PC-9 (cell line): ENCODE measurements at regions not wholly inside any gene's neighbourhood (a gene's known extent, or its start where the extent isn't known, plus 50 kb on each side); places are given as distances from the start of the nearest gene placed in this dataset.
"Not testable (repeated sequence)": the region's sequence is repeated elsewhere in the genome, so short reads cannot be mapped to it uniquely, and the experiment has no call there.

Source experiments
- BruUV-seq: library from RNA; stranded (reverse); fragments of 400-500 nt; replicated peaks from 2 replicates; lab custom pipeline; 2021; lab: Mats Ljungman, UMichigan
- CTCF ChIA-PET: fragments of 300-600 bp; sonication (Branson Sonifier 250); formaldehyde crosslinking; loops from one replicate; lab custom pipeline; 2022; ENCODE audit warnings: antibody characterized with exemption; lab: Charles Lee
- POLR2A ChIA-PET: fragments of 300-600 bp; sonication (Branson Sonifier 250); formaldehyde crosslinking; loops from one replicate; lab custom pipeline; 2022; ENCODE audit warnings: antibody characterized with exemption; ENCODE audit not compliant: unreplicated experiment; lab: Charles Lee
- DNase-seq, 2 experiments: peaks; one replicate each; pipeline versions ENCODE4 v3.0.0 to v3.0.0-alpha.2; 2015 to 2022; ENCODE audit warnings: mixed read lengths in 1 of 2
- H2AFZ ChIP-seq: fragments of 200-600 bp; sonication (generic); 2 replicates; pipeline ENCODE4 v1.8.1; 2017; ENCODE audit warnings: antibody characterized with exemption
- H3F3A ChIP-seq: fragments of 200-600 bp; sonication (generic); 2 replicates; pipeline ENCODE4 v1.8.1; 2017; ENCODE audit warnings: antibody characterized with exemption, mild to moderate bottlenecking, low read depth; ENCODE audit not compliant: insufficient read depth
- H3K27ac ChIP-seq: fragments of 200-600 bp; sonication (generic); 2 replicates; pipeline ENCODE4 v1.6.1; 2016; ENCODE audit warnings: mixed run types
- H3K27me3 ChIP-seq: fragments of 200-600 bp; sonication (generic); 2 replicates; pipeline ENCODE4 v1.6.1; 2016; ENCODE audit warnings: low read depth, mixed run types; ENCODE audit not compliant: insufficient read depth
- H3K36me3 ChIP-seq: fragments of 200-600 bp; sonication (generic); 2 replicates; pipeline ENCODE4 v1.6.1; 2016; ENCODE audit warnings: low read depth, mixed run types
- H3K4me1 ChIP-seq: fragments of 200-600 bp; sonication (generic); replicated peaks from 2 replicates; pipeline ENCODE4 v1.6.1; 2016; ENCODE audit warnings: mixed run types; ENCODE audit not compliant: insufficient read depth
- H3K4me2 ChIP-seq: fragments of 200-600 bp; sonication (generic); 2 replicates; pipeline ENCODE4 v1.6.1; 2017; ENCODE audit warnings: mixed run types
- H3K4me3 ChIP-seq: fragments of 200-600 bp; sonication (generic); 2 replicates; pipeline ENCODE4 v1.6.1; 2016; ENCODE audit warnings: mixed run types
- H3K79me2 ChIP-seq: fragments of 200-600 bp; sonication (generic); 2 replicates; pipeline ENCODE4 v1.6.1; 2017; ENCODE audit warnings: low read depth, mixed run types
- H3K9me2 ChIP-seq: fragments of 200-600 bp; sonication (generic); 2 replicates; pipeline ENCODE4 v1.8.1; 2017; ENCODE audit warnings: mild to moderate bottlenecking; ENCODE audit not compliant: insufficient read depth
- H3K9me3 ChIP-seq: fragments of 200-600 bp; sonication (generic); 2 replicates; pipeline ENCODE4 v1.8.1; 2016; ENCODE audit warnings: low read depth; ENCODE audit not compliant: insufficient read depth
- H4K20me1 ChIP-seq: fragments of 200-600 bp; sonication (generic); 2 replicates; pipeline ENCODE4 v1.8.1; 2017; ENCODE audit not compliant: insufficient read depth
- EZH2 ChIP-seq: fragments of 200-600 bp; sonication (generic); IDR thresholded peaks from 2 replicates; pipeline ENCODE4 v1.8.0; 2017; ENCODE audit warnings: antibody characterized with exemption, low read depth
- intact Hi-C: fragments of 100-400 bp; cut with micrococcal nuclease; formaldehyde crosslinking; loops from one replicate; pipeline ENCODE4 v1.10.0; 2022; ENCODE audit not compliant: unreplicated experiment
- TF ChIP-seq, protein P1 (sequence below): fragments of 200-600 bp; sonication (generic); conservative IDR thresholded peaks from 2 replicates; pipeline ENCODE4 v1.6.1; 2017; ENCODE audit warnings: mixed run types, antibody characterized with exemption, mild to moderate bottlenecking, moderate library complexity

DNA sequence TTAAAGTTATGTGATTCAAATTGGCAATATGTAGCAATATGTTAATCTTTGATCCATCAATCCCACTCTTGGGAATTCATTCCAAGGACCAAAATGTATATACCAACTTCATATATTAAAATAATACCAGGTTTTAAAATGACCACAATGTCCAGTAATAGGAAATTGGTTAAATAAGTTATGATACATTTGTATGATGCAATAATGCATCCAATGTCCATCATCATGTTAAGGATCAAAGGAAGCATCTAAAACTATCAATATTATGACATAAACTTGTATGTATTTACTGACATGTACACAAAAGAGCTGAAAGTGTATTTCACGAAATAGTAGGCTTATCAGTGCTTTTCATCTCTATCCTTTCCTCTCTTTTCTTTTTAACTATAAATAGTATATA is 406.0 kb downstream of the RSL24D1 start:
- H3K9me2 ChIP-seq: no peaks in the 10 kb centered on the region
- H3K27ac ChIP-seq: no peak overlapping the region
- no peaks in the 10 kb centered on the region for H4K20me1 ChIP-seq
- H3K9me3 ChIP-seq: no peaks in the 10 kb centered on the region
- no peaks in the 10 kb centered on the region for H3F3A ChIP-seq
- TF ChIP-seq, protein P1, sequence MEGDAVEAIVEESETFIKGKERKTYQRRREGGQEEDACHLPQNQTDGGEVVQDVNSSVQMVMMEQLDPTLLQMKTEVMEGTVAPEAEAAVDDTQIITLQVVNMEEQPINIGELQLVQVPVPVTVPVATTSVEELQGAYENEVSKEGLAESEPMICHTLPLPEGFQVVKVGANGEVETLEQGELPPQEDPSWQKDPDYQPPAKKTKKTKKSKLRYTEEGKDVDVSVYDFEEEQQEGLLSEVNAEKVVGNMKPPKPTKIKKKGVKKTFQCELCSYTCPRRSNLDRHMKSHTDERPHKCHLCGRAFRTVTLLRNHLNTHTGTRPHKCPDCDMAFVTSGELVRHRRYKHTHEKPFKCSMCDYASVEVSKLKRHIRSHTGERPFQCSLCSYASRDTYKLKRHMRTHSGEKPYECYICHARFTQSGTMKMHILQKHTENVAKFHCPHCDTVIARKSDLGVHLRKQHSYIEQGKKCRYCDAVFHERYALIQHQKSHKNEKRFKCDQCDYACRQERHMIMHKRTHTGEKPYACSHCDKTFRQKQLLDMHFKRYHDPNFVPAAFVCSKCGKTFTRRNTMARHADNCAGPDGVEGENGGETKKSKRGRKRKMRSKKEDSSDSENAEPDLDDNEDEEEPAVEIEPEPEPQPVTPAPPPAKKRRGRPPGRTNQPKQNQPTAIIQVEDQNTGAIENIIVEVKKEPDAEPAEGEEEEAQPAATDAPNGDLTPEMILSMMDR: no peak
- no peak for TF ChIP-seq EZH2
- H3K4me2 ChIP-seq: no peak overlapping the region
- no peaks in the 10 kb centered on the region for H3K79me2 ChIP-seq
- POLR2A ChIA-PET: no interaction called here
- intact Hi-C loops: no loop called here
- no peaks in the 10 kb centered on the region for H3K4me1 ChIP-seq
- no peaks in the 10 kb centered on the region for H3K36me3 ChIP-seq
- BruUV-seq: no TSS peak
- H3K27me3 ChIP-seq: no peaks in the 10 kb centered on the region
- H2AFZ ChIP-seq: no peak overlapping the region
- no peak for DNase-seq
- CTCF ChIA-PET: no interaction called here
- H3K4me3 ChIP-seq: no peak overlapping the region

- Histone ChIP-seq H3K4me2 (no peak overlapping the region), H3K4me3 (no peak overlapping the region), H3K9me2 (no peaks in the 10 kb centered on the region), H3K9me3 (no peaks in the 10 kb centered on the region), H3K4me1 (no peaks in the 10 kb centered on the region), H3K27me3 (no peaks in the 10 kb centered on the region), H3F3A (no peaks in the 10 kb centered on the region), H3K79me2 (no peaks in the 10 kb centered on the region), H2AFZ (no peak overlapping the region), H4K20me1 (no peaks in the 10 kb centered on the region), H3K27ac (no peak overlapping the region), H3K36me3 (no peaks in the 10 kb centered on the region)
- ChIA-PET POLR2A (no interaction called here), CTCF (no interaction called here)
- TF ChIP-seq, protein P1: no peak
- no peak for TF ChIP-seq EZH2
- no TSS peak for BruUV-seq
- intact Hi-C loops: no loop called here
- DNase-seq: no peak
These were observed 407.4 kb downstream of the RSL24D1 start for GRCh38 chr15:54789376-54789775.

DNA sequence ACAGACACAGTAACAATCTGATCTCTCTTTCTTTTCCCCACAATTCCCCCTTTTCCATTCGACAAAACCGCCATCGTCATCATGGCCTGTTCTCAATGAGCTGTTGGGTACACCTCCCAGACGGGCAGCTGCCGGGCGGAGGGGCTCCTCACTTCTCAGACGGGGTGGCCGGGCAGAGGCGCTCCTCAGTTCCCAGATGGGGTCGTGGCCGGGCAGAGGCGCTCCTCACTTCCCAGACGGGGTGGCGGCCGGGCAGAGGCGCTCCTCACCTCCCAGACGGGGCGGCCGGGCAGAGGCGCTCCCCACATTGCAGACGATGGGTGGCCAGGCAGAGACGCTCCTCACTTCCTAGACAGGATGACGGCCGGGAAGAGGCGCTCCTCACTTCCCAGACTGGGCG is 415.5 kb downstream of the RSL24D1 start:
- CTCF ChIA-PET, H3K27me3 ChIP-seq, H3K27ac ChIP-seq, H3K36me3 ChIP-seq, H3K9me2 ChIP-seq, POLR2A ChIA-PET, H3K4me2 ChIP-seq, H4K20me1 ChIP-seq, H3K4me1 ChIP-seq, H2AFZ ChIP-seq, DNase-seq, H3K79me2 ChIP-seq, H3K4me3 ChIP-seq, BruUV-seq, H3K9me3 ChIP-seq, intact Hi-C loops, H3F3A ChIP-seq: not testable (repeated sequence)

DNA sequence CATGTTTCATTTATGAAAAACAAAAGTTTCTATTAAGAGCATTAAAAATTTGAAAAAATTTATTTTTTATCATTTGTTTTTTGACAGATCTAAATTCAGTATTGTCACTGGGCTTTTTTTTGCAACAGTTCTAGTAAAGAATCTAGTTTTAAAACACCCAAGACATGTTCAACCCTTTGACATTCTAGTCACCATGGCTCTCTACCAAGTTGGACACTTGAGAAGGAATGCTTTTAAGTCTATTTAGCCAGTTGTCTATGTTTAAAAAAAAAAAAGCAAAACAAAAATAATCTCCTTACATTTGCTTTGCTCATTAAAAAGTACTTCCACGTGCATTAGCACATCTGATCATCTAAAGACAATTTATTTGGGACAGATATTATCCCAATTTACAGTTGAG is 417.5 kb downstream of the RSL24D1 start:
- CTCF ChIA-PET: no interaction called here

More for the DNA sequence above, 417.5 kb downstream of the RSL24D1 start:
- POLR2A ChIA-PET: no interaction called here
- TF ChIP-seq EZH2: no peak
- TF ChIP-seq, protein P1: no peak
- H3K4me1 ChIP-seq: no peaks in the 10 kb centered on the region
- peaks cover 5% of the 10 kb centered on the region; the same call in 1 of the 2 replicates for H3K27me3 ChIP-seq
- H4K20me1 ChIP-seq: no peaks in the 10 kb centered on the region
- H2AFZ ChIP-seq: no peak overlapping the region
- no peak overlapping the region for H3K4me3 ChIP-seq
- intact Hi-C loops: no loop called here
- no TSS peak for BruUV-seq
- H3F3A ChIP-seq: no peaks in the 10 kb centered on the region
- no peak for DNase-seq
- no peaks in the 10 kb centered on the region for H3K79me2 ChIP-seq
- no peak overlapping the region for H3K27ac ChIP-seq
- no peak overlapping the region for H3K4me2 ChIP-seq
- H3K36me3 ChIP-seq: no peaks in the 10 kb centered on the region
- H3K9me2 ChIP-seq: no peaks in the 10 kb centered on the region
- H3K9me3 ChIP-seq: no peaks in the 10 kb centered on the region
